NCI-H82 treated with DMSO at 0.1 percent for 48 hours (cell line): ENCODE measurements at regions not wholly inside any gene's neighbourhood (a gene's known extent, or its start where the extent isn't known, plus 50 kb on each side); places are given as distances from the start of the nearest gene placed in this dataset.
"Not testable (repeated sequence)": the region's sequence is repeated elsewhere in the genome, so short reads cannot be mapped to it uniquely, and the experiment has no call there.

Experiments used
- DNase-seq: peaks from one replicate; lab custom pipeline; 2025; ENCODE audit not compliant: unreplicated experiment; lab: John Stamatoyannopoulos, UW

DNA sequence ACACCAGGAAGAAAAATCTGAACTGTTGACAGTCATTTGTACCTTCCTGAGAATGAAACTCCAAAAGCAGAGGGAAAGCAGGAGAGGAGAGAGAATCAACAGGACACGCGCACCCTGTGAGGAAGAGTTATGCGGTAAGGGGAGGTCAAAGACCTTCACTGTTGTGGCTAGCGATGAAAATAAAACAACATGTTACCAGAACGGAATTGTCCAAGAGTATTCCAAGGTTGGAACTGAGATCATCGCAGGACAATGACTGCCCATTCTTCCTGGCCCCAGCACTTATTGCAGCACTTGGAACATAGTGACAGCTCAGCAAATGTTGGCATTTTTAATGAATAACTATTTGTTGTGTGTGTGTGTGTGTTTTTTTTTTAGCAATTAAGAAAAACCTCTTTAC is 176.0 kb upstream of the TSC22D1 start:
- DNase-seq: no peak

DNA sequence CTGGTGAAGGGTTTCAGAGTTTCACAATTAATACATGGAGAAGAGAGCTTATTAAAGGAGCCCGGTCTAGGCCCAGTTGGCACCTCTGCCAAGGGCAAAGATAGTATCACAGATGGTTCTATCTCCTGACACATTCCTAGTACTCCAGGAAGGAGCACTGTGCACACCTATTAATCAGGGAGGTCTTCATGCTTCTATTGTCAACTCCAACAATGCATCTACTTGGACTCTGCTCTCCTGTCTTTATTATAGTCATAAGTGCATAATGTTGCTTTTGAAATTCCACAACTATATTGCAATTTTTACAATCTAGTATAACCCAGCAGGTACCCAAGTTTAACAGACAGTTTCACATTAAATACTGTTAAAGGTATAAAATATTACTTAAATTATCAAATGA is 174.5 kb upstream of the TSC22D1 start:
- DNase-seq: no peak

GRCh38 chr13:44749906-44750305 is 173.8 kb upstream of the TSC22D1 start:
- DNase-seq: no peak

DNA sequence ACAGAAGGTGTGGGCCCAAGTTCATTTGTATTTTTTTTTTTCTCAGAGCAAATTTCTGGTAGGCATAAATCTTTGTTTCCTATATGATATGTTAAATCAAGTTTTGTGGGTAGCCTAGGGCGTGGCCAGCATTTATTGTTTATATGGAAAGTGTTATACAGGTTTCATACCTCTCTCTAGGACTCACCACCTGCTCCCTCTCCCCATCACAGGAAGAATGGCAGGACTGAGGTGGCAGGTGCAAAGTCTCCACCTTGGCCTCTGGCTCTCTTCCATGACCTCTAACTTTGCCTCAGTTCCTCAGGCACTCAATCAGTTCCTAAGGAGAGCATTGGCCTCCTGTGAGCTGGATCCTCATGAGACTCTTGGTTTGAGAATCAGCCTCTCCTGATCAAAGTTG is 172.3 kb upstream of the TSC22D1 start:
- DNase-seq: no peak

- DNase-seq: no peak
Measured at GRCh38 chr13:44747179-44747578, 171.0 kb upstream of the TSC22D1 start.

DNA sequence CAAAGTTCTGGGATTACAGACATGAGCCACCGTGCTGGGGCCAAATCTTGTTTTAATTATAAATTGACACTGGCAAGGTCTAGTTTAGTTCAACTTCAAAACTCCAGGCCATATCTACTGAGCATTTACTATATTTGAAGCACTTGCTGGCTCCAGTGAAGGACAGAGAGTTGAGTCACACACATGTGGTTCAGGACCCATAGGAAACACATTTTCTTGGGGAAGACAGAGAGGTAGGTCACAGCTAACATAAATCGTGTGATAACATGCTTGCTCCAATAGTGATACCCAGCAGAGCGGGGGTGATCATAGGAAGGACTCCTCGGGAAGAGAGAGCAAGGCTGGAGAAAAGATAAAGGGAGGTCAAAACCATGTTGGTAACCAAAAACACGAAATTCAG is 170.6 kb upstream of the TSC22D1 start:
- DNase-seq: no peak

DNA sequence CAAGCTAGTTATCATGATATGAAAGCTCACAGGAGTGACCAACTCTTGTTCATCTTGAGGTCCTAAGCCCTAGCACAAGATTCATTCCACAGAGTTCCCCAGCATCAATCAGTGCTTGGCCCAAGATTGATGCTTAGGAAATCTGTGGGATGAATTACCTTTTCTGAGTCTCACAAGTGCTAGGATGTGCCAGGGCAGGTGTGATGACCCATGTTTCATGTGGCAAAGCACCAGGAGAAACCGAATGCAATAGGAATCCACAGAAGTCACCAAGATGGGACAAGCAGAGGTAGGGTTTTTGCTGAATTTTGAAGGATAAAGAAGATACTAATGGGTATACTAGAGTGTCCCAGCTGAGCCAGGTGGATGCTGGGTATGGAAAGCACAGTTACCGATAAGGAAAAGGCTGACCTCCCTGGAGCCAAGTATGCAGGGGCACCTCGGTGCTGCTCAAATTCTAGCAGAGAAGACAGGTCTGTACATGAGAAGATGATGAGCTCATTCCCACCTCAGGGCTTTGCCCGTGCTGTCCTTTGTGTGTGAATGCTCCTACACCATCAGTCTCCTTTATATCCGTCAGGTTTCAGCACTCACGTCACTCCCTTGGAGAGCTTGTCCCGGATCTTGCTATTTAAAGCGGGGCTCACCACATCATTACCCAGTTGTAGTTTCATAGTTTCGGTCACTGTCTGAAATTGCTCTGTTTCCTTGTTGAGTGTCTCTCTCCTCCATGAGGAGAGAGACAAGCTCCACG is 168.9 kb upstream of the TSC22D1 start:
- DNase-seq: no peak

DNA sequence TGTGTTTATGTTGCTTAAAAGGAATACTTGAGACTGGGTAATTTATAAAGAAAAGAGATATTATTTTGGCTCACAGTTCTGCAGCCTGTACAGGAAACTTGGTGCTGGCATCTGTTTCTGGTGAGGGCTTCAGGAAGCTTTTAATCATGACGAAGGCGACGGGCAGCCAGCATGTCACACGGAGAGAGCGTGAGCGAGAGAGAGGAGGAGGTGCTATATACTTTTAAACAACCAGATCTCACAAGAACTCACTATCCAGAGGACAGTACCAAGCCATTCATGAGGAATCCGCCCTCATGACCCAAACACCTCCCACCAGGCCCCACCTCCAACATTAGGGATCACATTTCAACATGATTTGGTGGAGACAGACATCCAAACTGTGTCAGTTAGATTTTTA is 163.4 kb upstream of the TSC22D1 start:
- DNase-seq: no peak

DNA sequence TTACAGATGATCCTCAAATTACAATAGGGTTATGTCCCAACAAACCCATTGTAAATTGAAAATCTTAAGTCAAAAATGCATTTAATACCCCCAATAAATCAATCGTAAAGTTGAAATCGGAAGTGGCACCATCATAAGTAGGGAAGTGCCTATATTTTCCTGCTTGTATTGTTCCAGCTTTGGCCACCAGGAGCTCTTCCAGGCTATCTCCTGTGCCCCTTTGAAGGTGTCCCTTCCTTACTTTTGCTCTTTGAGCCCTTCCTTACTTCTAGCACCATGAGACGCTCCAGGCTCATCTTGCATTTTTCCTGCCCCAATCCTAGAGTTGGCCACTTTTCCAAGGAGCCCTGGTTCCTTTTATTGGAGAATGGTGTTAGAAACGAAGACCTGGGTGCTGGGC is 163.0 kb upstream of the TSC22D1 start:
- DNase-seq: no peak

- DNase-seq: no peak
Measured at GRCh38 chr13:44738463-44738862, 162.3 kb upstream of the TSC22D1 start.

DNA sequence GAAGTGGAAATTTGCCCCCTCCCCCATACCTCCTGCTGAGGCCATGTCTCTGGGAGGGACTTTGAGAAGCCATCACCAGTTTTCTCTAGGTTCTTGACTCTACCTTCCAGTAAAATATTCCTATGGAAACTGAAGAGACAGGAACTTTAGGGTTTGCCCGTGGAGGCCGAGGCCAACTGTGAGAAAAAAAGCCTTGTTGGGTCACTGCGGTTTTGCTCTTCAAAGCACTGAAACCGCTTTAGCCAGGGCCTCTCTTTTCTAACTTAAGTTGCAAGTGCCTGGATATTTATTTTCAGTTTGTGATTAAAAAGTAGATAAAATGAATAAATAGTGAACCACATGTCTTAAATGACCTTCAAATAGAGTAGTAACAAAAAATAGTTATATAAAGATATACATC is 159.7 kb upstream of the TSC22D1 start:
- no peak for DNase-seq

- DNase-seq: no peak
Measured at GRCh38 chr13:44734201-44734707, 158.1 kb upstream of the TSC22D1 start.

- no peak for DNase-seq
Measured at GRCh38 chr13:44732503-44733098, 156.5 kb upstream of the TSC22D1 start.

- no peak for DNase-seq
Measured at GRCh38 chr13:44730851-44731250, 154.7 kb upstream of the TSC22D1 start.

GRCh38 chr13:44730099-44730498 is 154.0 kb upstream of the TSC22D1 start:
- DNase-seq: no peak

- DNase-seq: not testable (repeated sequence)
Measured at GRCh38 chr13:44727591-44727990, 151.5 kb upstream of the TSC22D1 start.

DNA sequence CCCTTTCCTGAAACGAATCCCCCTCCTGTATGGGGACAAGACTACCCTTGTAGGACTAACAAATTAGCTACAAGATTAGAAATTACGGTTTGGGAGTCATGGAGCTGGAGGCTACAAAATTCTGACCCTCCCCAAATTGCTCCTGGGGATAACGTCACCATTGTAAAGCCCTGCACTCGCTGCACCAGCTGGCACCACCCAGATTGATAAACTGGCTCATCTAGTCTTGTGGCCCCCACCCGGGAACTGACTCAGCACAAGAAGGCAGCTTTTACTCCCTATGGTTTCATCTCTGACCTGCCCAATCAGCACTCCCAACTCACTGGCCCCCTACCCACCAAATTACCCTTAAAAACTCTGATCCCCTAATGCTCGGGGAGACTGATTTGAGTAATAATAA is 150.6 kb upstream of the TSC22D1 start:
- DNase-seq: no peak

GRCh38 chr13:44726214-44726613 is 150.1 kb upstream of the TSC22D1 start:
- no peak for DNase-seq

- no peak for DNase-seq
Measured at GRCh38 chr13:44719857-44720671, 143.9 kb upstream of the TSC22D1 start.

DNA sequence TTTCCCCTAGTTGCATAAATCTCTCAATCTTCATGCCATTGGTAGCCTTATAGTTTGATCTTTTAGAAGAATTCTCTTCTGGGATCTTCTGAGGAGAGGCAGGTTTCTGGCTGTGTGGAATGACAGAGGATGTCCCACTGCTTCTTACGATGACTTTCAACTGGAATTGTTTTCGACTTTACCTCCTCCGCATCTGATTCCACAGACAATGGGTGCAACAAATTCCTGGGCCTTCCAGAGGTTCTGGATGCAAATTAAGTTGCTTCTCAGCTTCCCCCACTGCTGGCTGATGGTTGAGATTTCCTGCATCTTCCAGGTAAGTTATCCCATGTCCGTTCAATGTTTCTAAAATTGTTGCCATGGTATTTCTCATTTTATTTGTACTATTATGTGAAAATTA is 142.3 kb upstream of the TSC22D1 start:
- no peak for DNase-seq

GRCh38 chr13:44715287-44716230 is 139.4 kb upstream of the TSC22D1 start:
- DNase-seq: no peak
